Type B pancreatic cell (in vitro differentiated cells): ENCODE measurements at regions not wholly inside any gene's neighbourhood (a gene's known extent, or its start where the extent isn't known, plus 50 kb on each side); places are given as distances from the start of the nearest gene placed in this dataset.

Experiments used
- DNase-seq: peaks from one replicate; pipeline ENCODE4 v3.0.0; 2021; ENCODE audit warnings: mixed read lengths; ENCODE audit not compliant: unreplicated experiment; ENCODE audit errors: extremely low spot score
- H3K27ac Mint-ChIP-seq: 2 replicates; pipeline ENCODE4 v1.8.0; 2021; ENCODE audit warnings: mild to moderate bottlenecking, mixed read lengths
- H3K27me3 Mint-ChIP-seq: 2 replicates; pipeline ENCODE4 v1.8.0; 2021; ENCODE audit warnings: mixed read lengths
- H3K36me3 Mint-ChIP-seq: 2 replicates; pipeline ENCODE4 v1.8.0; 2021; ENCODE audit warnings: mixed read lengths
- H3K4me1 Mint-ChIP-seq: one replicate; pipeline ENCODE4 v1.8.0; 2021; ENCODE audit warnings: mixed read lengths; ENCODE audit not compliant: unreplicated experiment
- H3K4me3 Mint-ChIP-seq: 2 replicates; pipeline ENCODE4 v1.8.0; 2021; ENCODE audit warnings: mild to moderate bottlenecking, mixed read lengths
- H3K9me3 Mint-ChIP-seq: 2 replicates; pipeline ENCODE4 v1.8.0; 2021; ENCODE audit warnings: mixed read lengths
- CTCF ChIP-seq: fragments of 200-600 bp; sonication (generic); conservative IDR thresholded peaks from 2 replicates; pipeline ENCODE4 v1.5.0; 2021; ENCODE audit warnings: antibody characterized with exemption, mild to moderate bottlenecking

GRCh38 chr4:1499465-1499864, 93.2 kb upstream of the NKX1-1 start:
- Mint-ChIP-seq H3K36me3 (no peaks in the 10 kb centered on the region), H3K9me3 (no peaks in the 10 kb centered on the region), H3K4me3 (no peak overlapping the region), H3K27me3 (peaks cover 7% of the 10 kb centered on the region), H3K27ac (no peak overlapping the region), H3K4me1 (no peaks in the 10 kb centered on the region)
- TF ChIP-seq CTCF: no peak
- DNase-seq: no peak

- Mint-ChIP-seq H3K27ac (no peak overlapping the region), H3K4me1 (no peaks in the 10 kb centered on the region), H3K9me3 (no peaks in the 10 kb centered on the region), H3K4me3 (no peak overlapping the region), H3K27me3 (peaks cover 18% of the 10 kb centered on the region), H3K36me3 (no peaks in the 10 kb centered on the region)
- no peak for TF ChIP-seq CTCF
- DNase-seq: no peak
These were observed 91.1 kb upstream of the NKX1-1 start for GRCh38 chr4:1497189-1497801.

GRCh38 chr4:1496116-1496642, 89.9 kb upstream of the NKX1-1 start:
- Mint-ChIP-seq H3K4me3 (no peak overlapping the region), H3K27ac (no peak overlapping the region), H3K27me3 (peaks cover 18% of the 10 kb centered on the region), H3K36me3 (no peaks in the 10 kb centered on the region), H3K9me3 (no peaks in the 10 kb centered on the region), H3K4me1 (no peaks in the 10 kb centered on the region)
- no peak for TF ChIP-seq CTCF
- DNase-seq: no peak

GRCh38 chr4:1495416-1496115, 89.3 kb upstream of the NKX1-1 start:
- no peak for DNase-seq
- no peaks in the 10 kb centered on the region for H3K4me1 Mint-ChIP-seq
- peaks cover 18% of the 10 kb centered on the region for H3K27me3 Mint-ChIP-seq
- TF ChIP-seq CTCF: no peak
- H3K9me3 Mint-ChIP-seq: no peaks in the 10 kb centered on the region
- H3K27ac Mint-ChIP-seq: no peak overlapping the region
- no peak overlapping the region for H3K4me3 Mint-ChIP-seq
- no peaks in the 10 kb centered on the region for H3K36me3 Mint-ChIP-seq

GRCh38 chr4:1494416-1495315, 88.4 kb upstream of the NKX1-1 start:
- no peak overlapping the region for H3K4me3 Mint-ChIP-seq
- no peaks in the 10 kb centered on the region for H3K9me3 Mint-ChIP-seq
- peaks cover 15% of the 10 kb centered on the region for H3K27me3 Mint-ChIP-seq
- no peaks in the 10 kb centered on the region for H3K4me1 Mint-ChIP-seq
- H3K36me3 Mint-ChIP-seq: no peaks in the 10 kb centered on the region
- TF ChIP-seq CTCF: no peak
- no peak for DNase-seq
- H3K27ac Mint-ChIP-seq: no peak overlapping the region
